ENCODE measurements at regions not wholly inside any gene's neighbourhood (a gene's known extent, or its start where the extent isn't known, plus 50 kb on each side); places are given as distances from the start of the nearest gene placed in this dataset.

DNA sequence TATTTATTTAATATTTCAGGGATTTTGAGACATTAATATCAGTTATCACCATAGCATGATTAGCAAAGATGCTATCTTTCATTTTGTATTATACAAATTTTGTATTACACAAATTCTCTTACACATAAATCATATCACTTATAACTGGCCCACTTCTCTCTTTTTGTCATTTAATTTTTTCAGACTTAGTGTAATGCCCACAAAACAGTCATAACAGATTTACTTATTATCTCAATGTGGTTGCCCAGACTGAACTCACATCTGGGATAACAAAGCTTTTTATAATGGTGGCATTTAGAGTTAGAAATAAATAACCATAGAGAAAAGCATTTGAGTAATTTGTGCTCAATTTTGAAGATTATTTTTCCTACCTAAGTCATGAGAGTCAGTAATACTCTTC is 148.3 kb downstream of the TFAP2B start:
- TF ChIP-seq CTCF (conservative IDR thresholded peaks at IDR 0.05; ENCODE audit: low read depth, low read length), result no peak
- no peak for TF ChIP-seq EZH2 (IDR thresholded peaks at IDR 0.05; ENCODE audit: borderline replicate concordance, low read depth, low read length, poor library complexity, severe bottlenecking)

Data from A673 (cell line).